HG03439 (cell line): ENCODE measurements at regions not wholly inside any gene's neighbourhood (a gene's known extent, or its start where the extent isn't known, plus 50 kb on each side); places are given as distances from the start of the nearest gene placed in this dataset.

Source experiments
- ATAC-seq: cut with Tn5 transposase; IDR thresholded peaks from one replicate; pipeline ENCODE4 v1.9.1; 2021; ENCODE audit warnings: mild to moderate bottlenecking, moderate library complexity; ENCODE audit not compliant: unreplicated experiment

GRCh38 chr13:21316376-21316775 lies 139.9 kb downstream of the MRPL57 start:
- ATAC-seq, result no peak

DNA sequence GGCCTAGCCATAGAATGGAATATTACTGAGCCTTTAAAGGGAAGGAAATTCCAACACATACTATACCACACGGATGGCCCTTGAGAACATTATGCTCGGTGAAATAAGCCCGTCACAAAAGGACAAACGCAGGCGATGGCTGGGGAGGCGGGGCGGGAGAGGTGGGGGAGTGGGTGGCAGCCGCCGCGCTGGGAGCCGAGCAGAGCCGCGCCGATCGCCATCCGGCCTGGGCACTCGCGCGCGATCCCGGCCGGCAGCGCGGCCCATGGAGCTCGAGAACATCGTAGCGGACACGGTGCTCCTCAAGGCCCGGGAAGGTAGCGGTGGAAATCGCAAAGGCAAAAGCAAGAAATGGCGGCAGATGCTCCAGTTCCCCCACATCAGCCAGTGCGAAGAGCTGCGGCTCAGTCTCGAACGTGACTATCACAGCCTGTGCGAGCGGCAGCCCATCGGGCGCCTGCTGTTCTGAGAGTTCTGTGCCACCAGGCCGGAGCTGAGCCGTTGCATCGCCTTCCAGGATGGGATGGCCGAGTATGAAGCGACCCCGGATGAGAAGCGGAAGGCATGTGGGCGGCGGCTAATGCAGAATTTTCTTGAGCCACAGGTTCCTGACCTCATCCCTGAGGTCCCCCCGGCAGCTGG lies 140.1 kb downstream of the ZDHHC20 start:
- no peak for ATAC-seq

DNA sequence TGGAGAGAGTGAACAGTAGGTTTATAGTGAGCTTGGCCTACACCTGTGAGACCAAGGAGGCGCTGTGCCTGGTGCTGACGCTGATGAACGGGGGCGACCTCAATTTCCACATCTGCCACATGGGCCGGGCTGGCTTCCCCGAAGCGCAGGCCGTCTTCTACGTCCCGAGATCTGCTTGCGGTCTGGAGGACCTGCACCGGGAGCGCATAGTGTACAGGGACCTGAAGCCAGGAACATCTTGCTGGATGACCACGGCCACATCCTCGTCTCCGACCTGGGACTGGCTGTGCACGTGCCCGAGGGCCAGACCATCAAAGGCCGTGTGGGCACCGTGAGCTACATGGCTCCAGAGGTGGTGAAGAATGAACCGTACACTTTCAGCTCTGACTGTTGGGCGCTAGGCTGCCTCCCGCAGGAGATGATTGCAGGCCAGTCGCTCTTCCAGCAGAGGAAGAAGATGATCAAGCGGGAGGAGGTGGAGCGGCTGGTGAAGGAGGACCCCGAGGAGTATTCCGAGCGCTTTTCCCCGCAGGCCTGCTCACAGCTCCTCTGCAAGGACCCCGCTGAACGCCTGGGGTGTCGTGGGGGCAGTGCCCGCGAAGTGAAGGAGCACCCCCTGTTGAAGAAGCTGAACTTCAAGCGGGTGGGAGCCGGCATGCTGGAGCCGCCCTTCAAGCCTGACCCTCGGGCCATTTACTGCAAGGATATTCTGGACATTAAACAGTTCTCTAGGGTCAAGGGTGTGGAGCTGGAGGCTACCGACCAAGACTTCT lies 139.0 kb downstream of the ZDHHC20 start:
- no peak for ATAC-seq

DNA sequence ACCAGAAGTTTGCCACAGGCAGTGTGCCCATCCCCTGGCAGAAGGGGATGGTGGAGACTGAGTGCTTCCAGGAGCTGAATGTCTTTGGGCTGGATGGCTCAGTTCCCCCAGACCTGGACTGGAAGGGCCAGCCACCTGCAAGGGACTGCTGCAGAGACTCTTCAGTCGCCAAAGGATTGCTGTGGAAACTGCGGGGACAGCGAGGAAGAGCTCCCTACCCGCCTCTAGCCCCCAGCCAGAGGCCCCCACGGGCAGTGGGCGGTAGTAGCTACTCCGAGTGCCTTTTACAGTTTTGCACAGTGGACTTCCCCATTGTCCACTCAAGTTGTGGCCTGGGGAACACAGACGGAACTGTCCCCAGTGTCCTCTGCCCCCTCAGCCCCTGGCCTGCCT lies 138.5 kb downstream of the ZDHHC20 start:
- ATAC-seq, result no peak

- no peak for ATAC-seq
Measured at GRCh38 chr13:21321269-21321668, 137.8 kb downstream of the ZDHHC20 start.

GRCh38 chr13:21322327-21322965 lies 136.7 kb downstream of the ZDHHC20 start:
- no peak for ATAC-seq
